SK-N-SH (cell line): ENCODE measurements at regions not wholly inside any gene's neighbourhood (a gene's known extent, or its start where the extent isn't known, plus 50 kb on each side); places are given as distances from the start of the nearest gene placed in this dataset.

Experiments used
- CTCF ChIA-PET: fragments of 300-600, 350-600 bp; formaldehyde crosslinking; extraction: SDS; loops from one replicate; lab custom pipeline; 2021; lab: Yijun Ruan, JAX
- POLR2A ChIA-PET: fragments of 350-600 bp; sonication (Branson Sonifier 250); formaldehyde crosslinking; extraction: SDS; loops from one replicate; lab custom pipeline; 2020; ENCODE audit warnings: antibody characterized with exemption, inconsistent platforms; lab: Yijun Ruan, JAX
- DNase-seq: peaks from one replicate; pipeline ENCODE4 v3.0.0; 2012
- H2AFZ ChIP-seq: fragments of 200-600 bp; sonication (generic); 2 replicates; pipeline ENCODE4 v1.8.1; 2016; ENCODE audit warnings: antibody characterized with exemption, mild to moderate bottlenecking, low read depth
- H3F3A ChIP-seq: fragments of 200-600 bp; sonication (generic); replicated peaks from 2 replicates; pipeline ENCODE3; 2016; ENCODE audit warnings: antibody characterized with exemption, mild to moderate bottlenecking; ENCODE audit not compliant: insufficient read depth
- H3K27ac ChIP-seq, 2 experiments: fragments of 200-500 bp in 1 of 2; fragments of 200-600 bp in 1 of 2; sonication (Bioruptor generic) in 1 of 2; sonication (generic), shearing (Covaris generic) in 1 of 2; 2 replicates each; pipeline versions ENCODE4 v1.5.1 to v1.6.1; 2014 to 2016; ENCODE audit warnings: low read depth in 2 of 2, inconsistent platforms in 1 of 2, low read length in 1 of 2, mild to moderate bottlenecking in 1 of 2, mixed read lengths in 1 of 2
- H3K27me3 ChIP-seq: fragments of 200-600 bp; sonication (generic), shearing (Covaris generic); 2 replicates; pipeline ENCODE4 v1.6.1; 2016; ENCODE audit warnings: mixed run types; ENCODE audit not compliant: insufficient read depth
- H3K36me3 ChIP-seq, 2 experiments: fragments of 200-500 bp in 1 of 2; fragments of 200-600 bp in 1 of 2; sonication (Bioruptor generic) in 1 of 2; sonication (generic) in 1 of 2; replicated peaks in 1 of 2; 2 replicates each; pipeline versions ENCODE3 to v1.5.1; 2014 to 2016; ENCODE audit warnings: low read length in 1 of 2, mild to moderate bottlenecking in 1 of 2; ENCODE audit not compliant: insufficient read depth in 2 of 2, control insufficient read depth in 1 of 2
- H3K4me1 ChIP-seq, 2 experiments: fragments of 200-500 bp in 1 of 2; fragments of 200-600 bp in 1 of 2; sonication (Bioruptor generic) in 1 of 2; sonication (generic), shearing (Covaris generic) in 1 of 2; 2 replicates each; pipeline versions ENCODE4 v1.5.1 to v1.6.1; 2014 to 2016; ENCODE audit warnings: low read depth in 1 of 2, low read length in 1 of 2, mixed run types in 1 of 2; ENCODE audit not compliant: insufficient read depth in 2 of 2, control insufficient read depth in 1 of 2
- H3K4me2 ChIP-seq: fragments of 200-600 bp; sonication (generic), shearing (Covaris generic); 2 replicates; pipeline ENCODE4 v1.6.1; 2017; ENCODE audit warnings: mixed run types
- H3K4me3 ChIP-seq, 2 experiments: fragments of 200-500 bp in 1 of 2; fragments of 200-600 bp in 1 of 2; sonication (Bioruptor generic) in 1 of 2; sonication (generic), shearing (Covaris generic) in 1 of 2; 2 replicates each; pipeline versions ENCODE4 v1.5.1 to v1.8.1; 2014 to 2016; ENCODE audit warnings: low read depth in 2 of 2, inconsistent platforms in 1 of 2, low read length in 1 of 2, mild to moderate bottlenecking in 1 of 2, mixed read lengths in 1 of 2, moderate library complexity in 1 of 2
- H3K79me2 ChIP-seq: fragments of 200-600 bp; sonication (generic); 2 replicates; pipeline ENCODE4 v1.8.1; 2017; ENCODE audit warnings: mild to moderate bottlenecking; ENCODE audit not compliant: insufficient read depth
- H3K9ac ChIP-seq: fragments of 200-600 bp; sonication (generic); 2 replicates; pipeline ENCODE4 v1.6.1; 2017; ENCODE audit warnings: mixed run types
- H3K9me2 ChIP-seq: fragments of 200-600 bp; sonication (generic); 2 replicates; pipeline ENCODE4 v1.6.1; 2017; ENCODE audit warnings: mixed run types
- H3K9me3 ChIP-seq: fragments of 200-600 bp; sonication (generic); 2 replicates; pipeline ENCODE4 v1.6.1; 2017; ENCODE audit warnings: mixed run types, mild to moderate bottlenecking, moderate library complexity
- H4K20me1 ChIP-seq: fragments of 200-600 bp; sonication (generic); 2 replicates; pipeline ENCODE4 v1.6.1; 2017; ENCODE audit warnings: mild to moderate bottlenecking, mixed run types; ENCODE audit not compliant: insufficient read depth
- ELF1 ChIP-seq: IDR thresholded peaks from 2 replicates; pipeline ENCODE4 v1.4.0; 2012
- EP300 ChIP-seq, 2 experiments: IDR thresholded peaks; 2 replicates each; pipeline versions ENCODE4 v1.4.0 to v1.6.1; 2012; ENCODE audit warnings: borderline replicate concordance in 1 of 2, low read depth in 1 of 2, low read length in 1 of 2
- EZH2phosphoT487 ChIP-seq: fragments of 200-600 bp; sonication (generic); IDR thresholded peaks from 2 replicates; pipeline ENCODE4 v1.6.1; 2017; ENCODE audit warnings: low read depth, mixed run types, mild to moderate bottlenecking, antibody characterized with exemption, moderate library complexity, borderline replicate concordance
- FOSL2 ChIP-seq: IDR thresholded peaks from 2 replicates; pipeline ENCODE4 v1.4.0; 2012; ENCODE audit warnings: low read depth, mild to moderate bottlenecking, moderate library complexity, borderline replicate concordance
- FOXJ3 ChIP-seq: sonication (generic); formaldehyde crosslinking; IDR thresholded peaks from 2 replicates; pipeline ENCODE4 v1.5.1; 2020; ENCODE audit warnings: mild to moderate bottlenecking, missing genetic modification reagents
- FOXM1 ChIP-seq: IDR thresholded peaks from 2 replicates; pipeline ENCODE4 v1.4.0; 2012; ENCODE audit warnings: low read depth, mild to moderate bottlenecking
- GABPA ChIP-seq: IDR thresholded peaks from 2 replicates; pipeline ENCODE4 v1.4.0; 2012; ENCODE audit warnings: low read depth, mild to moderate bottlenecking
- IRF3 ChIP-seq: fragments of 150-350 bp; IDR thresholded peaks from 2 replicates; pipeline ENCODE4 v1.6.1; 2016; ENCODE audit warnings: mild to moderate bottlenecking, low read depth, low read length
- JUND ChIP-seq: IDR thresholded peaks from 2 replicates; pipeline ENCODE4 v1.4.0; 2012
- MEF2A ChIP-seq: IDR thresholded peaks from 2 replicates; pipeline ENCODE4 v1.4.0; 2012; ENCODE audit warnings: low read depth, borderline replicate concordance
- MXI1 ChIP-seq: IDR thresholded peaks from 2 replicates; pipeline ENCODE4 v1.6.1; 2012; ENCODE audit warnings: mild to moderate bottlenecking, low read depth, low read length, improper control_type of control experiment
- NRF1 ChIP-seq: IDR thresholded peaks from 2 replicates; pipeline ENCODE4 v1.6.1; 2012; ENCODE audit warnings: low read depth, mild to moderate bottlenecking, low read length
- PBX3 ChIP-seq: IDR thresholded peaks from 2 replicates; pipeline ENCODE4; 2012
- RAD21 ChIP-seq: IDR thresholded peaks from 2 replicates; pipeline ENCODE4 v1.6.1; 2012; ENCODE audit warnings: mild to moderate bottlenecking, low read length
- RCOR1 ChIP-seq: fragments of 150-350 bp; IDR thresholded peaks from 2 replicates; pipeline ENCODE4 v1.6.1; 2017; ENCODE audit warnings: antibody characterized with exemption, low read length
- RXRA ChIP-seq: IDR thresholded peaks from 2 replicates; pipeline ENCODE4 v1.4.0; 2012; ENCODE audit warnings: low read depth, mild to moderate bottlenecking, borderline replicate concordance
- USF2 ChIP-seq: fragments of 150-350 bp; IDR thresholded peaks from 2 replicates; pipeline ENCODE4 v1.6.1; 2017; ENCODE audit warnings: antibody characterized with exemption, low read length, low read depth, borderline replicate concordance
- WGBS: methylation state at CpG from one replicate; pipeline ENCODE4 v1.1.6; 2017; ENCODE audit warnings: low lambda C conversion rate; 5-methylcytosine and 5-hydroxymethylcytosine counted together
- TF ChIP-seq, protein P1 (sequence below): IDR thresholded peaks from 2 replicates; pipeline ENCODE4 v1.4.0; 2012; ENCODE audit warnings: low read depth, borderline replicate concordance
- TF ChIP-seq, protein P2 (sequence below): IDR thresholded peaks from 2 replicates; pipeline ENCODE4 v1.6.1; 2012; ENCODE audit warnings: mild to moderate bottlenecking, low read depth, low read length, moderate library complexity
- TF ChIP-seq, protein P3 (sequence below): IDR thresholded peaks from 2 replicates; pipeline ENCODE4 v1.4.0; 2012; ENCODE audit warnings: low read depth

DNA sequence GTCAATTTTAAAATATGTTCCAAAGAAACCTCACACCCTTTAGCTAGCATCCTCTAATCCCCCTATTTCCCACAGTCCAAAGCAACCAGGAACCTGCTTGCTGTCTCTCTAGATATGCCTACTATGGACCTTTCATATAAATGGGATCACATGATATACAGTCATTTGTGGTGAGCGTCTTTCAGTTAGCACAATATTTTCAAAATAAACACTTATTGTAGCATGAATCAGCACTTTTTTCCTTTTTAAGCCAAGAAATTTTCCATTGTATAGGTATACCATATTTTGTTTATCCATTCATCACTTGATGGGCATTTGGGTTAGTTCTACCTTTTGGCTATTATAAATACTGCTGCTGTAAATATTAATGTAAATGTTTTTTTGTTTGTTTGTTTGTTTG lies 223.0 kb upstream of the DOK6 start:
- no peaks in the 10 kb centered on the region for H3K9me2 ChIP-seq
- no peak overlapping the region for H3K4me2 ChIP-seq
- no peak overlapping the region for H3K9ac ChIP-seq
- no peak overlapping the region; the same call in 1 of the 2 replicates for H2AFZ ChIP-seq
- no peaks in the 10 kb centered on the region for H3K27me3 ChIP-seq
- no peak overlapping the region for H3K27ac ChIP-seq
- CTCF ChIA-PET = no interaction called here
- H3K79me2 ChIP-seq = no peaks in the 10 kb centered on the region
- POLR2A ChIA-PET = no interaction called here
- no peak overlapping the region for H3K4me3 ChIP-seq
- no peaks in the 10 kb centered on the region for H3K36me3 ChIP-seq
- no peaks in the 10 kb centered on the region for H4K20me1 ChIP-seq
- 85% methylated on average over 1 of the region's 1 CpG for WGBS
- H3F3A ChIP-seq = no peaks in the 10 kb centered on the region
- TF ChIP-seq JUND = no peak
- TF ChIP-seq MXI1 = no peak
- TF ChIP-seq RAD21 = no peak
- no peak for TF ChIP-seq IRF3
- TF ChIP-seq USF2 = no peak
- TF ChIP-seq FOXJ3 = no peak
- TF ChIP-seq RCOR1 = no peak
- no peak for TF ChIP-seq NRF1
- no peaks in the 10 kb centered on the region for H3K9me3 ChIP-seq
- DNase-seq = no peak
- no peaks in the 10 kb centered on the region for H3K4me1 ChIP-seq

DNA sequence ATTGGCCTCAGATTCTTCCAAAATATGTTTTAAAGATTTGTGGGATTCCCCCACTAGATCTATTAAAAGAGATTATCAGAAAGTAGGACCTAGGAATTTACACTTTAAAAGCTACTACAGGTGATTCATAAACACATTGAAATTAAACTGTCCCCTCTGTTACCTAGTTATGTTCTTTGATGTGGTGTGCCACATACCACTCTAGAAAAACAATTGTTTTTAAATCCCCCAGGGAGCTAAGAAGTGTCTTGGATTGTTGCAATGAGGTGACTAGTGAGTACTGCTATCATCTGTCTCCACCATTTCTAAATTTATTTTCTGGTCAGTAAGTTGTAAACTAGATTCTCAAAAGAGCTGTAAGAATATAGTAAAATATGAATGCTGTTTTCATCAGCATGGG lies 214.5 kb upstream of the DOK6 start:
- H3K9ac ChIP-seq = no peak overlapping the region
- H3K4me2 ChIP-seq = no peak overlapping the region
- no peak overlapping the region for H3K27ac ChIP-seq
- CTCF ChIA-PET = no interaction called here
- no peaks in the 10 kb centered on the region for H3K27me3 ChIP-seq
- POLR2A ChIA-PET = no interaction called here
- no peaks in the 10 kb centered on the region for H3K79me2 ChIP-seq
- no peak overlapping the region for H2AFZ ChIP-seq
- H3K36me3 ChIP-seq = no peaks in the 10 kb centered on the region
- DNase-seq = no peak
- H3K9me3 ChIP-seq = no peaks in the 10 kb centered on the region
- H3K4me3 ChIP-seq = no peak overlapping the region
- H3K9me2 ChIP-seq = no peaks in the 10 kb centered on the region
- no peaks in the 10 kb centered on the region for H3F3A ChIP-seq
- H4K20me1 ChIP-seq = no peaks in the 10 kb centered on the region
- no peaks in the 10 kb centered on the region for H3K4me1 ChIP-seq
- TF ChIP-seq FOSL2 (no peak), FOXM1 (no peak), JUND (no peak), RCOR1 (no peak), MXI1 (no peak), EZH2phosphoT487 (no peak), PBX3 (no peak), RXRA (no peak), EP300 (IDR thresholded peaks at IDR 0.05; ENCODE audit: borderline replicate concordance in 1 of 2, low read depth in 1 of 2, low read length in 1 of 2) (no peak), RAD21 (no peak), USF2 (no peak), GABPA (no peak), ELF1 (no peak), MEF2A (no peak)
- TF ChIP-seq, protein P1, sequence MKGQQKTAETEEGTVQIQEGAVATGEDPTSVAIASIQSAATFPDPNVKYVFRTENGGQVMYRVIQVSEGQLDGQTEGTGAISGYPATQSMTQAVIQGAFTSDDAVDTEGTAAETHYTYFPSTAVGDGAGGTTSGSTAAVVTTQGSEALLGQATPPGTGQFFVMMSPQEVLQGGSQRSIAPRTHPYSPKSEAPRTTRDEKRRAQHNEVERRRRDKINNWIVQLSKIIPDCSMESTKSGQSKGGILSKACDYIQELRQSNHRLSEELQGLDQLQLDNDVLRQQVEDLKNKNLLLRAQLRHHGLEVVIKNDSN = no peak
- TF ChIP-seq, protein P2, sequence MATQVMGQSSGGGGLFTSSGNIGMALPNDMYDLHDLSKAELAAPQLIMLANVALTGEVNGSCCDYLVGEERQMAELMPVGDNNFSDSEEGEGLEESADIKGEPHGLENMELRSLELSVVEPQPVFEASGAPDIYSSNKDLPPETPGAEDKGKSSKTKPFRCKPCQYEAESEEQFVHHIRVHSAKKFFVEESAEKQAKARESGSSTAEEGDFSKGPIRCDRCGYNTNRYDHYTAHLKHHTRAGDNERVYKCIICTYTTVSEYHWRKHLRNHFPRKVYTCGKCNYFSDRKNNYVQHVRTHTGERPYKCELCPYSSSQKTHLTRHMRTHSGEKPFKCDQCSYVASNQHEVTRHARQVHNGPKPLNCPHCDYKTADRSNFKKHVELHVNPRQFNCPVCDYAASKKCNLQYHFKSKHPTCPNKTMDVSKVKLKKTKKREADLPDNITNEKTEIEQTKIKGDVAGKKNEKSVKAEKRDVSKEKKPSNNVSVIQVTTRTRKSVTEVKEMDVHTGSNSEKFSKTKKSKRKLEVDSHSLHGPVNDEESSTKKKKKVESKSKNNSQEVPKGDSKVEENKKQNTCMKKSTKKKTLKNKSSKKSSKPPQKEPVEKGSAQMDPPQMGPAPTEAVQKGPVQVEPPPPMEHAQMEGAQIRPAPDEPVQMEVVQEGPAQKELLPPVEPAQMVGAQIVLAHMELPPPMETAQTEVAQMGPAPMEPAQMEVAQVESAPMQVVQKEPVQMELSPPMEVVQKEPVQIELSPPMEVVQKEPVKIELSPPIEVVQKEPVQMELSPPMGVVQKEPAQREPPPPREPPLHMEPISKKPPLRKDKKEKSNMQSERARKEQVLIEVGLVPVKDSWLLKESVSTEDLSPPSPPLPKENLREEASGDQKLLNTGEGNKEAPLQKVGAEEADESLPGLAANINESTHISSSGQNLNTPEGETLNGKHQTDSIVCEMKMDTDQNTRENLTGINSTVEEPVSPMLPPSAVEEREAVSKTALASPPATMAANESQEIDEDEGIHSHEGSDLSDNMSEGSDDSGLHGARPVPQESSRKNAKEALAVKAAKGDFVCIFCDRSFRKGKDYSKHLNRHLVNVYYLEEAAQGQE = no peak
- TF ChIP-seq, protein P3, sequence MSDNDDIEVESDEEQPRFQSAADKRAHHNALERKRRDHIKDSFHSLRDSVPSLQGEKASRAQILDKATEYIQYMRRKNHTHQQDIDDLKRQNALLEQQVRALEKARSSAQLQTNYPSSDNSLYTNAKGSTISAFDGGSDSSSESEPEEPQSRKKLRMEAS = no peak
